H1 (cell line): ENCODE measurements at regions not wholly inside any gene's neighbourhood (a gene's known extent, or its start where the extent isn't known, plus 50 kb on each side); places are given as distances from the start of the nearest gene placed in this dataset.

ENCODE experiments used
- CTCF ChIA-PET: fragments of 300-600 bp; sonication (Branson Sonifier 250); formaldehyde crosslinking; loops from one replicate; lab custom pipeline; 2021; ENCODE audit not compliant: partially characterized antibody; lab: Charles Lee
- POLR2A ChIA-PET: fragments of 300-600 bp; sonication (Branson Sonifier 250); formaldehyde crosslinking; loops from one replicate; lab custom pipeline; 2021; ENCODE audit warnings: inconsistent platforms; ENCODE audit not compliant: partially characterized antibody; lab: Charles Lee
- DNase-seq, 2 experiments: peaks; one replicate each; pipeline versions ENCODE4 v3.0.0 to v3.0.0-alpha.2; 2010 to 2022; ENCODE audit warnings: low spot score in 2 of 2, low read depth in 1 of 2, mixed read lengths in 1 of 2
- FAIRE-seq: peaks from 2 replicates; lab custom pipeline; 2011; peaks lifted over from hg19 to GRCh38; lab: Jason Lieb, UNC
- H2AFZ ChIP-seq: 2 replicates; pipeline ENCODE4 v1.8.1; 2012; ENCODE audit warnings: low read length, inconsistent platforms
- H2AK5ac ChIP-seq: 2 replicates; pipeline ENCODE4 v1.6.1; 2013; ENCODE audit warnings: low read depth, low read length
- H2BK120ac ChIP-seq: replicated peaks from 2 replicates; pipeline ENCODE3; 2013; ENCODE audit warnings: low read depth, low read length, inconsistent platforms
- H2BK12ac ChIP-seq: 2 replicates; pipeline ENCODE4 v1.6.1; 2013; ENCODE audit warnings: low read depth, low read length
- H2BK15ac ChIP-seq: 2 replicates; pipeline ENCODE4 v1.6.1; 2013; ENCODE audit warnings: low read length
- H2BK20ac ChIP-seq: 2 replicates; pipeline ENCODE4 v1.6.1; 2013; ENCODE audit warnings: low read length
- H2BK5ac ChIP-seq: 2 replicates; pipeline ENCODE4 v1.6.1; 2013; ENCODE audit warnings: low read depth, low read length
- H3K14ac ChIP-seq: 2 replicates; pipeline ENCODE4 v1.6.1; 2013; ENCODE audit warnings: inconsistent platforms; ENCODE audit not compliant: insufficient read length
- H3K18ac ChIP-seq: 2 replicates; pipeline ENCODE4 v1.6.1; 2013; ENCODE audit warnings: low read length; ENCODE audit errors: extremely low read depth
- H3K23ac ChIP-seq: 2 replicates; pipeline ENCODE4 v1.6.1; 2013; ENCODE audit warnings: inconsistent platforms; ENCODE audit not compliant: insufficient read length
- H3K23me2 ChIP-seq: 2 replicates; pipeline ENCODE4 v1.6.1; 2013; ENCODE audit warnings: low read depth, low read length
- H3K27ac ChIP-seq: 2 replicates; pipeline ENCODE4 v1.6.1; 2011; ENCODE audit warnings: low read depth, low read length, inconsistent platforms
- H3K27me3 ChIP-seq, 4 experiments: replicated peaks in 1 of 4; 1 replicate in 1 of 4; 2 replicates in 3 of 4; pipeline versions ENCODE4 v1.6.1 to v1.8.1; 2011 to 2013; ENCODE audit warnings: low read length in 3 of 4, mild to moderate bottlenecking in 3 of 4, inconsistent platforms in 2 of 4, mixed read lengths in 2 of 4, moderate library complexity in 1 of 4; ENCODE audit not compliant: control insufficient read depth in 3 of 4, insufficient read depth in 3 of 4; ENCODE audit errors: extremely low read depth in 1 of 4
- H3K36me3 ChIP-seq, 4 experiments: 2 replicates each; pipeline versions ENCODE4 v1.6.1 to v1.8.1; 2011 to 2013; ENCODE audit warnings: mild to moderate bottlenecking in 4 of 4, low read length in 3 of 4, moderate library complexity in 2 of 4, control low read depth in 1 of 4, inconsistent platforms in 1 of 4; ENCODE audit not compliant: insufficient read depth in 4 of 4, control insufficient read depth in 2 of 4
- H3K4ac ChIP-seq: replicated peaks from 2 replicates; pipeline ENCODE3; 2013; ENCODE audit warnings: low read length, low read depth, mixed read lengths, inconsistent platforms; ENCODE audit not compliant: insufficient read length
- H3K4me1 ChIP-seq, 4 experiments: replicated peaks in 1 of 4; 1 replicate in 1 of 4; 2 replicates in 3 of 4; pipeline versions ENCODE4 v1.6.1 to v1.8.1; 2011 to 2013; ENCODE audit warnings: low read length in 3 of 4, inconsistent platforms in 2 of 4, mixed read lengths in 1 of 4; ENCODE audit not compliant: insufficient read depth in 4 of 4, control insufficient read depth in 3 of 4
- H3K4me2 ChIP-seq, 2 experiments: 2 replicates each; pipeline versions ENCODE4 v1.6.1 to v1.8.1; 2011 to 2013; ENCODE audit warnings: low read depth in 2 of 2, low read length in 2 of 2, control low read depth in 1 of 2, inconsistent platforms in 1 of 2, mild to moderate bottlenecking in 1 of 2; ENCODE audit not compliant: insufficient read depth in 1 of 2
- H3K4me3 ChIP-seq, 4 experiments: fragments of 200-600, 300-600 bp in 1 of 4; sonication (generic), shearing (Covaris generic), sonication (Bioruptor Twin) in 1 of 4; 2 replicates each; pipeline versions ENCODE4 v1.5.1 to v1.8.1; 2011 to 2016; ENCODE audit warnings: low read length in 4 of 4, low read depth in 3 of 4, control low read depth in 2 of 4, inconsistent platforms in 2 of 4, mild to moderate bottlenecking in 2 of 4, mixed read lengths in 1 of 4, moderate library complexity in 1 of 4; ENCODE audit not compliant: insufficient read depth in 2 of 4; ENCODE audit errors: extremely low read depth in 1 of 4
- H3K56ac ChIP-seq: replicated peaks from 2 replicates; pipeline ENCODE3; 2013; ENCODE audit warnings: low read depth, mild to moderate bottlenecking, mixed read lengths, low read length, inconsistent platforms; ENCODE audit not compliant: insufficient read length
- H3K79me1 ChIP-seq: 2 replicates; pipeline ENCODE4 v1.6.1; 2013; ENCODE audit warnings: low read depth, low read length, control low read depth
- H3K79me2 ChIP-seq, 2 experiments: 2 replicates each; pipeline versions ENCODE4 v1.6.1 to v1.8.1; 2012 to 2013; ENCODE audit warnings: low read length in 2 of 2, mild to moderate bottlenecking in 2 of 2, inconsistent platforms in 1 of 2; ENCODE audit not compliant: insufficient read depth in 2 of 2, control insufficient read depth in 1 of 2
- H3K9ac ChIP-seq, 4 experiments: replicated peaks in 1 of 4; 1 replicate in 1 of 4; 2 replicates in 3 of 4; pipeline versions ENCODE4 v1.6.1 to v1.8.1; 2011 to 2013; ENCODE audit warnings: low read depth in 3 of 4, low read length in 3 of 4, control low read depth in 2 of 4, mild to moderate bottlenecking in 2 of 4, moderate library complexity in 2 of 4, inconsistent platforms in 1 of 4; ENCODE audit errors: extremely low read depth in 1 of 4
- H3K9me3 ChIP-seq, 2 experiments: 2 replicates each; pipeline versions ENCODE4 v1.6.1 to v1.8.1; 2012 to 2013; ENCODE audit warnings: mild to moderate bottlenecking in 2 of 2, moderate library complexity in 2 of 2, control low read depth in 1 of 2, inconsistent platforms in 1 of 2, low read depth in 1 of 2, low read length in 1 of 2, mixed read lengths in 1 of 2; ENCODE audit not compliant: insufficient read depth in 2 of 2
- H4K20me1 ChIP-seq, 2 experiments: replicated peaks in 1 of 2; 2 replicates each; pipeline versions ENCODE3 to v1.8.1; 2011 to 2013; ENCODE audit warnings: inconsistent platforms in 2 of 2, low read length in 2 of 2, mild to moderate bottlenecking in 1 of 2; ENCODE audit not compliant: insufficient read depth in 2 of 2, control insufficient read depth in 1 of 2
- H4K5ac ChIP-seq: 2 replicates; pipeline ENCODE4 v1.6.1; 2013; ENCODE audit warnings: low read length, low read depth, mixed read lengths, inconsistent platforms; ENCODE audit not compliant: insufficient read length
- H4K8ac ChIP-seq: 2 replicates; pipeline ENCODE4 v1.8.0; 2013; ENCODE audit warnings: mild to moderate bottlenecking, moderate library complexity, low read length, inconsistent platforms; ENCODE audit not compliant: insufficient read depth; ENCODE audit errors: extremely low read depth
- H4K91ac ChIP-seq: replicated peaks from 2 replicates; pipeline ENCODE3; 2013; ENCODE audit warnings: low read length, mixed read lengths, inconsistent platforms; ENCODE audit not compliant: insufficient read length
- NRF1 ChIP-seq: IDR thresholded peaks from 2 replicates; pipeline ENCODE4 v1.6.1; 2011; ENCODE audit warnings: mild to moderate bottlenecking, low read depth, low read length, improper control_type of control experiment
- SIN3A ChIP-seq, 2 experiments: IDR thresholded peaks in 1 of 2; conservative IDR thresholded peaks in 1 of 2; 2 replicates each; pipeline ENCODE4 v1.6.1; 2011 to 2012; ENCODE audit warnings: low read length in 2 of 2, improper control_type of control experiment in 1 of 2, low read depth in 1 of 2, mild to moderate bottlenecking in 1 of 2

DNA sequence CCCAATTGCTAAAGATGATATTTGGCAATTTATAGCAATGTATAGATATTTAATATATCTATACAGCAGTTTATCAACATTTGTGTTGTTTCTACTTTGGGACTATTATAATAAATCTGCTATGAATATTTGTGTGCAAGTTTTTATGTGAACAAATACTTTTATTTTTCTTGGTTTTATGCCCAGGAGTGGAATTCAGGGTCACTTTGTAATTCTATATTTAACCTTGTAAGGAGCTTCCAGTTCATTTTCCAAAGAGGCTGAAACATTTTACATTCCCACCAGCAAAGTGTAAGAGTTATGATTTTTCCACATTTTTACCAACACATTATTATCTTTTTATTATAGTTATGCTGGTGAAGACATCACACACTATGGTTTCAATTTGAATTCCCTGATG, 801.3 kb downstream of the PCDH18 start:
- no peak overlapping the region for H2AK5ac ChIP-seq
- no peak overlapping the region for H2BK20ac ChIP-seq
- no peaks in the 10 kb centered on the region for H3K79me2 ChIP-seq
- H2AFZ ChIP-seq: no peak overlapping the region
- no peak overlapping the region for H3K14ac ChIP-seq
- no peaks in the 10 kb centered on the region for H3K9me3 ChIP-seq
- DNase-seq: no peak
- H4K8ac ChIP-seq: no peak overlapping the region
- no peak overlapping the region for H3K4me3 ChIP-seq
- no peak overlapping the region for H3K18ac ChIP-seq
- H3K23ac ChIP-seq: no peak overlapping the region
- no peak overlapping the region for H3K4me2 ChIP-seq
- no peak overlapping the region for H2BK5ac ChIP-seq
- FAIRE-seq: no peak
- H3K56ac ChIP-seq: no peak overlapping the region
- H4K91ac ChIP-seq: no peak overlapping the region
- no peak overlapping the region for H3K4ac ChIP-seq
- no peak overlapping the region for H4K5ac ChIP-seq
- H3K36me3 ChIP-seq: no peaks in the 10 kb centered on the region
- no peaks in the 10 kb centered on the region for H4K20me1 ChIP-seq
- H3K27ac ChIP-seq: no peak overlapping the region
- ChIA-PET POLR2A (no interaction called here), CTCF (no interaction called here)
- H2BK120ac ChIP-seq: no peak overlapping the region
- H3K23me2 ChIP-seq: no peaks in the 10 kb centered on the region
- TF ChIP-seq SIN3A (conservative IDR thresholded peaks at IDR 0.05 in 1 of 2, IDR thresholded peaks at IDR 0.05 in 1 of 2; ENCODE audit: low read depth in 1 of 2, low read length in 2 of 2) (no peak), NRF1 (no peak)
- no peaks in the 10 kb centered on the region for H3K79me1 ChIP-seq
- no peaks in the 10 kb centered on the region for H3K27me3 ChIP-seq
- H3K4me1 ChIP-seq: no peaks in the 10 kb centered on the region
- no peak overlapping the region for H2BK15ac ChIP-seq
- H3K9ac ChIP-seq: no peak overlapping the region
- no peak overlapping the region for H2BK12ac ChIP-seq
